ENCODE measurements at regions not wholly inside any gene's neighbourhood (a gene's known extent, or its start where the extent isn't known, plus 50 kb on each side); places are given as distances from the start of the nearest gene placed in this dataset.

DNA sequence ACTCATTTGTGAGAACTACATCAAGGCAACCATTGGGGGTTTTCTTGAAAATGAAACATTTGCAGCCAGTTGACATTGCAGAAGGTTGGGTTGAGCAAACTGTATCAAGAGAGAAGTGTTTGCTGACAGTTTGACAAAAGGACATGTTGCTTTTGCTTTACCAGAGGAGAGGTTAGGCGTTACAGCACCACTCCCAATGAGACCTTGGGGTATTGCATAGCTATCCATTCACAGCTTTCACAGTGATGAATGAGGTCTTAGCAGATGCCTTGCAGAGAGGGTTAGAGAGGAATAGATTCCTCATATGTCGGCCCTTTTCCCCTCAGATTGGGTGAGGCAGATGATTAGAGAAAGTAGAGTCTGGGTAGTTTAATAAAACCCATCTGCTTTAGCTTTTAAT, 988.9 kb upstream of the FLRT2 start:
- TF ChIP-seq EZH2 (IDR thresholded peaks at IDR 0.05; ENCODE audit: borderline replicate concordance, low read length), result no peak
- TF ChIP-seq, protein P1, sequence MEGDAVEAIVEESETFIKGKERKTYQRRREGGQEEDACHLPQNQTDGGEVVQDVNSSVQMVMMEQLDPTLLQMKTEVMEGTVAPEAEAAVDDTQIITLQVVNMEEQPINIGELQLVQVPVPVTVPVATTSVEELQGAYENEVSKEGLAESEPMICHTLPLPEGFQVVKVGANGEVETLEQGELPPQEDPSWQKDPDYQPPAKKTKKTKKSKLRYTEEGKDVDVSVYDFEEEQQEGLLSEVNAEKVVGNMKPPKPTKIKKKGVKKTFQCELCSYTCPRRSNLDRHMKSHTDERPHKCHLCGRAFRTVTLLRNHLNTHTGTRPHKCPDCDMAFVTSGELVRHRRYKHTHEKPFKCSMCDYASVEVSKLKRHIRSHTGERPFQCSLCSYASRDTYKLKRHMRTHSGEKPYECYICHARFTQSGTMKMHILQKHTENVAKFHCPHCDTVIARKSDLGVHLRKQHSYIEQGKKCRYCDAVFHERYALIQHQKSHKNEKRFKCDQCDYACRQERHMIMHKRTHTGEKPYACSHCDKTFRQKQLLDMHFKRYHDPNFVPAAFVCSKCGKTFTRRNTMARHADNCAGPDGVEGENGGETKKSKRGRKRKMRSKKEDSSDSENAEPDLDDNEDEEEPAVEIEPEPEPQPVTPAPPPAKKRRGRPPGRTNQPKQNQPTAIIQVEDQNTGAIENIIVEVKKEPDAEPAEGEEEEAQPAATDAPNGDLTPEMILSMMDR (IDR thresholded peaks at IDR 0.05; ENCODE audit: low read length), result no peak
